ENCODE measurements at regions not wholly inside any gene's neighbourhood (a gene's known extent, or its start where the extent isn't known, plus 50 kb on each side); places are given as distances from the start of the nearest gene placed in this dataset.

DNA sequence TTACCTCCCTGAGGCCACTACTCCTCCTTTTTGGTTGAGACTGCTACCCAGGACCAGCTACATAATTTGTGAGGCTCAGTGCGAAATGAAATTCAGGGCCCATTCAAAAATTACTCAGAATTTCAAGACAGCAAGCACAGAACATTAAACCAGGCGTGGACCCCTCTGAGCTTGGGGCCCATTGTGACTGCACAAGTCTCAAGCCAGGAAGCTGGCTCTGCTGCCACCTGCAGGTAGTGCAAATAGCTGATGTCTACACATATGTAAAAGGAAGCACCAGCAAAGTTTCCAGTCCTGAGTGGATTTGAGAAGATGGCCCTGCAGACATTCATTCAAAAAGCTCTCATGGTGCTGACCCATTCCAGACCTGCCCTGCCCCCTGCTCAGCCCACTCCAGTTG is 213.4 kb upstream of the LNX1 start:
- Mint-ChIP-seq H3K36me3 (no peaks in the 10 kb centered on the region), H3K4me1 (no peaks in the 10 kb centered on the region)
- peak in 1 of 3 donors; percentile 33 for DNase-seq

GRCh38 chr4:53802500-53802899 is 211.2 kb upstream of the LNX1 start:
- Mint-ChIP-seq H3K27ac (no peak overlapping the region), H3K4me1 (no peaks in the 10 kb centered on the region), H3K27me3 (peaks cover 4% of the 10 kb centered on the region), H3K9me3 (no peaks in the 10 kb centered on the region), H3K4me3 (no peak overlapping the region), H3K36me3 (no peaks in the 10 kb centered on the region)
- ATAC-seq (ENCODE audit: low read depth in 2 of 2) (no peak), DNase-seq (no peak)
- no peaks in the 10 kb centered on the region for H3K27me3 ChIP-seq (ENCODE audit: control insufficient read depth, insufficient read depth, low read length)
- no peak overlapping the region for H3K4me3 ChIP-seq (ENCODE audit: low read depth, low read length)
- no peaks in the 10 kb centered on the region for H3K36me3 ChIP-seq (ENCODE audit: control insufficient read depth, insufficient read depth, low read length)
- H3K4me1 ChIP-seq (ENCODE audit: control insufficient read depth, insufficient read depth, low read length, poor library complexity, severe bottlenecking): no peaks in the 10 kb centered on the region
- H3K27ac ChIP-seq (ENCODE audit: insufficient read depth, low read length, poor library complexity, severe bottlenecking): no peak overlapping the region
- H3K9me3 ChIP-seq (ENCODE audit: control insufficient read depth in 2 of 2, low read length in 2 of 2): no peaks in the 10 kb centered on the region

More for the DNA sequence above, 213.4 kb upstream of the LNX1 start:
- H3K27ac Mint-ChIP-seq: no peak overlapping the region
- H3K27me3 Mint-ChIP-seq: peaks cover 3% of the 10 kb centered on the region
- Histone ChIP-seq H3K36me3 (ENCODE audit: control insufficient read depth, insufficient read depth, low read length) (no peaks in the 10 kb centered on the region), H3K9me3 (ENCODE audit: control insufficient read depth in 2 of 2, low read length in 2 of 2) (no peaks in the 10 kb centered on the region), H3K4me3 (ENCODE audit: low read depth, low read length) (no peak overlapping the region), H3K4me1 (ENCODE audit: control insufficient read depth, insufficient read depth, low read length, poor library complexity, severe bottlenecking) (no peaks in the 10 kb centered on the region), H3K27ac (ENCODE audit: insufficient read depth, low read length, poor library complexity, severe bottlenecking) (no peak overlapping the region), H3K27me3 (ENCODE audit: control insufficient read depth, insufficient read depth, low read length) (no peaks in the 10 kb centered on the region)
- no peak for ATAC-seq (ENCODE audit: low read depth in 2 of 2)
- H3K9me3 Mint-ChIP-seq: no peaks in the 10 kb centered on the region
- no peak overlapping the region for H3K4me3 Mint-ChIP-seq

GRCh38 chr4:53801373-53801772 is 210.1 kb upstream of the LNX1 start:
- Mint-ChIP-seq H3K36me3 (no peaks in the 10 kb centered on the region), H3K4me3 (no peak overlapping the region), H3K27ac (no peak overlapping the region), H3K9me3 (no peaks in the 10 kb centered on the region), H3K4me1 (no peaks in the 10 kb centered on the region), H3K27me3 (peaks cover 13% of the 10 kb centered on the region)
- no peaks in the 10 kb centered on the region for H3K9me3 ChIP-seq (ENCODE audit: control insufficient read depth in 2 of 2, low read length in 2 of 2)
- H3K4me1 ChIP-seq (ENCODE audit: control insufficient read depth, insufficient read depth, low read length, poor library complexity, severe bottlenecking): no peaks in the 10 kb centered on the region
- no peak overlapping the region for H3K27ac ChIP-seq (ENCODE audit: insufficient read depth, low read length, poor library complexity, severe bottlenecking)
- no peak overlapping the region for H3K4me3 ChIP-seq (ENCODE audit: low read depth, low read length)
- H3K27me3 ChIP-seq (ENCODE audit: control insufficient read depth, insufficient read depth, low read length): no peaks in the 10 kb centered on the region
- DNase-seq (no peak), ATAC-seq (ENCODE audit: low read depth in 2 of 2) (no peak)
- no peaks in the 10 kb centered on the region for H3K36me3 ChIP-seq (ENCODE audit: control insufficient read depth, insufficient read depth, low read length)

- Mint-ChIP-seq H3K27me3 (peaks cover 13% of the 10 kb centered on the region), H3K9me3 (no peaks in the 10 kb centered on the region), H3K4me3 (peak overlapping the region in 1 of 4 donors; percentile 7)
Measured at GRCh38 chr4:53800741-53801140, 209.5 kb upstream of the LNX1 start.

GRCh38 chr4:53793096-53793495 is 201.8 kb upstream of the LNX1 start:
- no peaks in the 10 kb centered on the region for H3K4me1 Mint-ChIP-seq
- Histone ChIP-seq H3K4me1 (ENCODE audit: control insufficient read depth, insufficient read depth, low read length, poor library complexity, severe bottlenecking) (no peaks in the 10 kb centered on the region), H3K27me3 (ENCODE audit: control insufficient read depth, insufficient read depth, low read length) (no peaks in the 10 kb centered on the region), H3K9me3 (ENCODE audit: control insufficient read depth in 2 of 2, low read length in 2 of 2) (no peaks in the 10 kb centered on the region), H3K4me3 (ENCODE audit: low read depth, low read length) (no peak overlapping the region), H3K36me3 (ENCODE audit: control insufficient read depth, insufficient read depth, low read length) (no peaks in the 10 kb centered on the region), H3K27ac (ENCODE audit: insufficient read depth, low read length, poor library complexity, severe bottlenecking) (no peak overlapping the region)
- no peak overlapping the region for H3K4me3 Mint-ChIP-seq
- ATAC-seq (ENCODE audit: low read depth in 2 of 2): no peak
- no peaks in the 10 kb centered on the region for H3K36me3 Mint-ChIP-seq
- peaks cover 9% of the 10 kb centered on the region for H3K27me3 Mint-ChIP-seq
- H3K27ac Mint-ChIP-seq: no peak overlapping the region
- peaks cover 0 to 5% (median 0%) of the 10 kb centered on the region in 7 donors for H3K9me3 Mint-ChIP-seq
- no peak for DNase-seq

More at GRCh38 chr4:53800741-53801140, 209.5 kb upstream of the LNX1 start:
- Mint-ChIP-seq H3K27ac (no peak overlapping the region), H3K36me3 (no peaks in the 10 kb centered on the region), H3K4me1 (no peaks in the 10 kb centered on the region)
- H3K9me3 ChIP-seq (ENCODE audit: control insufficient read depth in 2 of 2, low read length in 2 of 2): no peaks in the 10 kb centered on the region
- H3K27ac ChIP-seq (ENCODE audit: insufficient read depth, low read length, poor library complexity, severe bottlenecking): no peak overlapping the region
- no peak for ATAC-seq (ENCODE audit: low read depth in 2 of 2)
- DNase-seq: no peak
- H3K4me3 ChIP-seq (ENCODE audit: low read depth, low read length): no peak overlapping the region
- no peaks in the 10 kb centered on the region for H3K4me1 ChIP-seq (ENCODE audit: control insufficient read depth, insufficient read depth, low read length, poor library complexity, severe bottlenecking)
- no peaks in the 10 kb centered on the region for H3K36me3 ChIP-seq (ENCODE audit: control insufficient read depth, insufficient read depth, low read length)
- H3K27me3 ChIP-seq (ENCODE audit: control insufficient read depth, insufficient read depth, low read length): no peaks in the 10 kb centered on the region

DNA sequence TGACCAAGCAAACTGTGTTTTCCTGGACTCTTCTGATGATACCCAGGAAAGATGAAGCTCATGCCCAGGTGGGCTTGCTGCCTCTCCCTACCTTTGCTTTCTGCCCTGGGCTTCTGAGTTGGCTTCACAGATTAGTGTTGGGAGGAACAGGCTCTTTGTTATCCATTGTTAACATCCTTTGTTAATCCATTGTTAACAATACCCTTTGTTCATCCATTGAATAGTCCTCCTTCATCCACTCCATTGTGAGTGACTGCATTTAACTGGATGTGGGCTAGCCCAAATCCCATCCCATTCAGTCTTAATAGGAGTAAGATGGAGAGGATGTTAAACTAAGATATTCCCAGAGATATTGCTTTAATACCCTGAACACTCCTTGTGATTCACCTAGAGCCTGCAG is 199.0 kb upstream of the LNX1 start:
- ATAC-seq (ENCODE audit: low read depth in 2 of 2): no peak

GRCh38 chr4:53788621-53789020 is 197.3 kb upstream of the LNX1 start:
- Histone ChIP-seq H3K4me3 (ENCODE audit: low read depth, low read length) (no peak overlapping the region), H3K4me1 (ENCODE audit: control insufficient read depth, insufficient read depth, low read length, poor library complexity, severe bottlenecking) (no peaks in the 10 kb centered on the region), H3K9me3 (ENCODE audit: control insufficient read depth in 2 of 2, low read length in 2 of 2) (no peaks in the 10 kb centered on the region), H3K27me3 (ENCODE audit: control insufficient read depth, insufficient read depth, low read length) (no peaks in the 10 kb centered on the region), H3K36me3 (ENCODE audit: control insufficient read depth, insufficient read depth, low read length) (no peaks in the 10 kb centered on the region), H3K27ac (ENCODE audit: insufficient read depth, low read length, poor library complexity, severe bottlenecking) (no peak overlapping the region)
- no peaks in the 10 kb centered on the region for H3K36me3 Mint-ChIP-seq
- H3K4me1 Mint-ChIP-seq: no peaks in the 10 kb centered on the region
- no peak overlapping the region for H3K27ac Mint-ChIP-seq
- no peak for DNase-seq
- H3K4me3 Mint-ChIP-seq: no peak overlapping the region
- ATAC-seq (ENCODE audit: low read depth in 2 of 2): no peak
- H3K9me3 Mint-ChIP-seq: peaks cover 0 to 5% (median 2%) of the 10 kb centered on the region in 7 donors
- no peaks in the 10 kb centered on the region for H3K27me3 Mint-ChIP-seq

More for the DNA sequence above, 199.0 kb upstream of the LNX1 start:
- Mint-ChIP-seq H3K27me3 (no peaks in the 10 kb centered on the region), H3K36me3 (no peaks in the 10 kb centered on the region), H3K4me1 (no peaks in the 10 kb centered on the region), H3K9me3 (peaks cover 0 to 5% (median 1%) of the 10 kb centered on the region in 7 donors), H3K27ac (no peak overlapping the region), H3K4me3 (no peak overlapping the region)
- Histone ChIP-seq H3K4me3 (ENCODE audit: low read depth, low read length) (no peak overlapping the region), H3K4me1 (ENCODE audit: control insufficient read depth, insufficient read depth, low read length, poor library complexity, severe bottlenecking) (no peaks in the 10 kb centered on the region), H3K36me3 (ENCODE audit: control insufficient read depth, insufficient read depth, low read length) (no peaks in the 10 kb centered on the region), H3K27ac (ENCODE audit: insufficient read depth, low read length, poor library complexity, severe bottlenecking) (no peak overlapping the region), H3K27me3 (ENCODE audit: control insufficient read depth, insufficient read depth, low read length) (no peaks in the 10 kb centered on the region), H3K9me3 (ENCODE audit: control insufficient read depth in 2 of 2, low read length in 2 of 2) (no peaks in the 10 kb centered on the region)
- no peak for DNase-seq

- H3K27me3 ChIP-seq (ENCODE audit: control insufficient read depth, insufficient read depth, low read length): no peaks in the 10 kb centered on the region
- no peak overlapping the region for H3K4me3 ChIP-seq (ENCODE audit: low read depth, low read length)
- no peaks in the 10 kb centered on the region for H3K4me1 ChIP-seq (ENCODE audit: control insufficient read depth, insufficient read depth, low read length, poor library complexity, severe bottlenecking)
- no peak overlapping the region for H3K27ac ChIP-seq (ENCODE audit: insufficient read depth, low read length, poor library complexity, severe bottlenecking)
- H3K27me3 Mint-ChIP-seq: no peaks in the 10 kb centered on the region
- H3K27ac Mint-ChIP-seq: no peak overlapping the region
- H3K36me3 Mint-ChIP-seq: no peaks in the 10 kb centered on the region
- H3K9me3 ChIP-seq (ENCODE audit: control insufficient read depth in 2 of 2, low read length in 2 of 2): no peaks in the 10 kb centered on the region
- H3K4me3 Mint-ChIP-seq: no peak overlapping the region
- DNase-seq: no peak
- no peaks in the 10 kb centered on the region for H3K4me1 Mint-ChIP-seq
- peaks cover 0 to 5% (median 2%) of the 10 kb centered on the region in 7 donors for H3K9me3 Mint-ChIP-seq
- no peak for ATAC-seq (ENCODE audit: low read depth in 2 of 2)
- no peaks in the 10 kb centered on the region for H3K36me3 ChIP-seq (ENCODE audit: control insufficient read depth, insufficient read depth, low read length)
Measured at GRCh38 chr4:53788011-53788410, 196.7 kb upstream of the LNX1 start.

All from CD4-positive, CD25-positive, alpha-beta regulatory T cell (primary cell).